ENCODE measurements at regions not wholly inside any gene's neighbourhood (a gene's known extent, or its start where the extent isn't known, plus 50 kb on each side); places are given as distances from the start of the nearest gene placed in this dataset.

- TF ChIP-seq, protein P1, sequence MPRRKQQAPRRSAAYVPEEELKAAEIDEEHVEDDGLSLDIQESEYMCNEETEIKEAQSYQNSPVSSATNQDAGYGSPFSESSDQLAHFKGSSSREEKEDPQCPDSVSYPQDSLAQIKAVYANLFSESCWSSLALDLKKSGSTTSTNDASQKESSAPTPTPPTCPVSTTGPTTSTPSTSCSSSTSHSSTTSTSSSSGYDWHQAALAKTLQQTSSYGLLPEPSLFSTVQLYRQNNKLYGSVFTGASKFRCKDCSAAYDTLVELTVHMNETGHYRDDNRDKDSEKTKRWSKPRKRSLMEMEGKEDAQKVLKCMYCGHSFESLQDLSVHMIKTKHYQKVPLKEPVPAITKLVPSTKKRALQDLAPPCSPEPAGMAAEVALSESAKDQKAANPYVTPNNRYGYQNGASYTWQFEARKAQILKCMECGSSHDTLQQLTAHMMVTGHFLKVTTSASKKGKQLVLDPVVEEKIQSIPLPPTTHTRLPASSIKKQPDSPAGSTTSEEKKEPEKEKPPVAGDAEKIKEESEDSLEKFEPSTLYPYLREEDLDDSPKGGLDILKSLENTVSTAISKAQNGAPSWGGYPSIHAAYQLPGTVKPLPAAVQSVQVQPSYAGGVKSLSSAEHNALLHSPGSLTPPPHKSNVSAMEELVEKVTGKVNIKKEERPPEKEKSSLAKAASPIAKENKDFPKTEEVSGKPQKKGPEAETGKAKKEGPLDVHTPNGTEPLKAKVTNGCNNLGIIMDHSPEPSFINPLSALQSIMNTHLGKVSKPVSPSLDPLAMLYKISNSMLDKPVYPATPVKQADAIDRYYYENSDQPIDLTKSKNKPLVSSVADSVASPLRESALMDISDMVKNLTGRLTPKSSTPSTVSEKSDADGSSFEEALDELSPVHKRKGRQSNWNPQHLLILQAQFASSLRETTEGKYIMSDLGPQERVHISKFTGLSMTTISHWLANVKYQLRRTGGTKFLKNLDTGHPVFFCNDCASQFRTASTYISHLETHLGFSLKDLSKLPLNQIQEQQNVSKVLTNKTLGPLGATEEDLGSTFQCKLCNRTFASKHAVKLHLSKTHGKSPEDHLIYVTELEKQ (tag by site-specific recombination; IDR thresholded peaks at IDR 0.05; ENCODE audit: borderline replicate concordance): no peak
These were observed 833.7 kb upstream of the CHAC2 start (continued) for GRCh38 chr2:52933878-52934277.

DNA sequence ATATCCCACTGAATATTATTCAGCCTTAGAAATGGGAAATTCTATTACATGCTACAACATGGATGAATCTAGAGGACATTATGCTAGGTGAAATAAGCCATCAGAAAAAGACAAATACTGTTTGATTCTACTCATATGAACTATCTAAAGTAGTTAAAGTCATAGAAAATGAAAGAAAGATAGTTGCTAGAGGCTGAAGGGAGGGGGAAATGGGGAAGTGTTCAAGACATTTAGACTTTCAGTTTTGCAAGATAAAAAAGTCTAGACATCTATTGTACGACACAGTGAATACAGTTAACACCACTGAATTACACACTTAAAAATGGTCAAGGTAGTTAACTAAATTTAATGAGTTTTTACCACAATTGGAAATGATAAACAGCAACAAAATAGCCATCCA lies 835.9 kb upstream of the CHAC2 start:
- H3K36me3 ChIP-seq (ENCODE audit: control insufficient read depth in 2 of 2, insufficient read depth in 1 of 2, low read length in 2 of 2): no peaks in the 10 kb centered on the region
- TF ChIP-seq ZNF184 (tag by site-specific recombination; IDR thresholded peaks at IDR 0.05) (no peak), ZNF133 (tag by site-specific recombination; IDR thresholded peaks at IDR 0.05) (no peak), ZNF677 (tag by site-specific recombination; IDR thresholded peaks at IDR 0.05) (no peak), ZNF747 (tag by site-specific recombination; IDR thresholded peaks at IDR 0.05) (no peak), GLI4 (tag by site-specific recombination; IDR thresholded peaks at IDR 0.05) (no peak), ZNF280C (tag by site-specific recombination; IDR thresholded peaks at IDR 0.05) (no peak), ELK4 (IDR thresholded peaks at IDR 0.05; ENCODE audit: borderline replicate concordance, low read depth, low read length) (no peak)
- TF ChIP-seq, protein P2, sequence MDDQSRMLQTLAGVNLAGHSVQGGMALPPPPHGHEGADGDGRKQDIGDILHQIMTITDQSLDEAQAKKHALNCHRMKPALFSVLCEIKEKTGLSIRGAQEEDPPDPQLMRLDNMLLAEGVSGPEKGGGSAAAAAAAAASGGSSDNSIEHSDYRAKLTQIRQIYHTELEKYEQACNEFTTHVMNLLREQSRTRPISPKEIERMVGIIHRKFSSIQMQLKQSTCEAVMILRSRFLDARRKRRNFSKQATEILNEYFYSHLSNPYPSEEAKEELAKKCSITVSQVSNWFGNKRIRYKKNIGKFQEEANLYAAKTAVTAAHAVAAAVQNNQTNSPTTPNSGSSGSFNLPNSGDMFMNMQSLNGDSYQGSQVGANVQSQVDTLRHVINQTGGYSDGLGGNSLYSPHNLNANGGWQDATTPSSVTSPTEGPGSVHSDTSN (CRISPR knock-in tag; IDR thresholded peaks at IDR 0.05): no peak
- TF ChIP-seq, protein P1 (tag by site-specific recombination; IDR thresholded peaks at IDR 0.05; ENCODE audit: borderline replicate concordance): no peak
- no peak overlapping the region for H3K27ac ChIP-seq (ENCODE audit: extremely low read depth, low read depth, low read length)
- H3K4me1 ChIP-seq (ENCODE audit: control insufficient read depth, insufficient read depth, low read length): no peaks in the 10 kb centered on the region
- ChIA-PET POLR2A (no interaction called here), CTCF (no interaction called here)
- no peak overlapping the region for H3K4me3 ChIP-seq (ENCODE audit: low read depth, low read length)
- no peaks in the 10 kb centered on the region for H3K9me3 ChIP-seq (ENCODE audit: control insufficient read depth, insufficient read depth, low read depth, low read length)

DNA sequence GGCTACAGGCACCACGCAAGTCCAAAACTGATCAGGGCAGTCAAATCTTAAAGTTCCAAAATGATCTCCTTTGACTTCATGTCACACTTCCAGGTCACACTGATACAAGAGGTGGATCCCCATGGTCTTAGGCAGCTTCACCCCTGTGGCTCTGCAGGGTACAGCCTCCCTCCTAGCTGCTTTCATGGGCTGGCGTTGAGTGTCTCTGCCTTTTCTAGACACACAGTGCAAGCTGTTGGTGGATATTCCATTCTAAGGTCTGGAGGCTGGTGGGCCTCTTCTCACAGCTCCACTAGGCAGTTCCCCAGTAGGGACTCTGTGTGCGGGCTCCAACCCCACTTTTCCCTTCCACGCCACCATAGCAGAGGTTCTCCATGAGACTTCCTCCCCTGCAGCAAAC lies 838.2 kb upstream of the CHAC2 start:
- ChIA-PET POLR2A (no interaction called here), CTCF (no interaction called here)
- Histone ChIP-seq H3K4me3 (ENCODE audit: low read depth, low read length) (no peak overlapping the region), H3K27ac (ENCODE audit: extremely low read depth, low read depth, low read length) (no peak overlapping the region), H3K9me3 (ENCODE audit: control insufficient read depth, insufficient read depth, low read depth, low read length) (no peaks in the 10 kb centered on the region), H3K36me3 (ENCODE audit: control insufficient read depth in 2 of 2, insufficient read depth in 1 of 2, low read length in 2 of 2) (no peaks in the 10 kb centered on the region), H3K4me1 (ENCODE audit: control insufficient read depth, insufficient read depth, low read length) (no peaks in the 10 kb centered on the region)
- TF ChIP-seq ZBTB20 (tag by site-specific recombination; IDR thresholded peaks at IDR 0.05) (no peak), ZNF174 (tag by site-specific recombination; IDR thresholded peaks at IDR 0.05) (no peak), ZNF837 (tag by site-specific recombination; IDR thresholded peaks at IDR 0.05) (no peak), ZNF157 (tag by site-specific recombination; IDR thresholded peaks at IDR 0.05) (no peak), SP3 (tag by site-specific recombination; IDR thresholded peaks at IDR 0.05) (no peak), ZNF670 (tag by site-specific recombination; IDR thresholded peaks at IDR 0.05; ENCODE audit: low read depth) (no peak), ZNF776 (tag by site-specific recombination; IDR thresholded peaks at IDR 0.05; ENCODE audit: borderline replicate concordance) (no peak), ZNF16 (tag by site-specific recombination; IDR thresholded peaks at IDR 0.05; ENCODE audit: low read depth) (no peak), ZSCAN23 (tag by site-specific recombination; IDR thresholded peaks at IDR 0.05) (no peak), ZNF488 (tag by site-specific recombination; IDR thresholded peaks at IDR 0.05) (no peak)
- TF ChIP-seq, protein P3, sequence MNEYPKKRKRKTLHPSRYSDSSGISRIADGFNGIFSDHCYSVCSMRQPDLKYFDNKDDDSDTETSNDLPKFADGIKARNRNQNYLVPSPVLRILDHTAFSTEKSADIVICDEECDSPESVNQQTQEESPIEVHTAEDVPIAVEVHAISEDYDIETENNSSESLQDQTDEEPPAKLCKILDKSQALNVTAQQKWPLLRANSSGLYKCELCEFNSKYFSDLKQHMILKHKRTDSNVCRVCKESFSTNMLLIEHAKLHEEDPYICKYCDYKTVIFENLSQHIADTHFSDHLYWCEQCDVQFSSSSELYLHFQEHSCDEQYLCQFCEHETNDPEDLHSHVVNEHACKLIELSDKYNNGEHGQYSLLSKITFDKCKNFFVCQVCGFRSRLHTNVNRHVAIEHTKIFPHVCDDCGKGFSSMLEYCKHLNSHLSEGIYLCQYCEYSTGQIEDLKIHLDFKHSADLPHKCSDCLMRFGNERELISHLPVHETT (tag by site-specific recombination; IDR thresholded peaks at IDR 0.05): no peak
